Islet of Langerhans (tissue), 1 donor: ENCODE measurements at regions not wholly inside any gene's neighbourhood (a gene's known extent, or its start where the extent isn't known, plus 50 kb on each side); places are given as distances from the start of the nearest gene placed in this dataset.
"Not testable (repeated sequence)": the region's sequence is repeated elsewhere in the genome, so short reads cannot be mapped to it uniquely, and the experiment has no call there.

Experiments
- FAIRE-seq: peaks from one replicate; lab custom pipeline; 2011; peaks lifted over from hg19 to GRCh38; lab: Jason Lieb, UNC

DNA sequence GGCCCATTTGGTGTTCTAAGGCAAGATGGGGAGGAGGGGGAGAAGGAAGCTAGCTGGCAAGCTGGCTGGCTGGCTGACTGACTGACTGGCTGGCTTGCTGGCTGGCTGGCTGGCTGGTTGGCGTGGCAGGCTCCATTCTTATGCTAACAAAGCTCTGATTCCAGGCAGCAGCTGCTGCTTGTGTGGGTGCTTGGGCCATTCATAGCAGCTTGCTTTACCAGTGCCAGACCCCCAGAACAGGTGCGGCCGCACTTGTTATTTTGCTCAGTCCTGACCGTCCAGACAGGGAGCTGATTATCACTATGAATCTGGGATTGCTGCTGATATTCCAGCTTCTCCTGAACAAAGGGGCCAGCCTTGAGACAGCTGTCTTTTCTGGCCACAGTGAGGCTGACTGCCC lies 131.2 kb upstream of the PAK3 start:
- FAIRE-seq = no peak

DNA sequence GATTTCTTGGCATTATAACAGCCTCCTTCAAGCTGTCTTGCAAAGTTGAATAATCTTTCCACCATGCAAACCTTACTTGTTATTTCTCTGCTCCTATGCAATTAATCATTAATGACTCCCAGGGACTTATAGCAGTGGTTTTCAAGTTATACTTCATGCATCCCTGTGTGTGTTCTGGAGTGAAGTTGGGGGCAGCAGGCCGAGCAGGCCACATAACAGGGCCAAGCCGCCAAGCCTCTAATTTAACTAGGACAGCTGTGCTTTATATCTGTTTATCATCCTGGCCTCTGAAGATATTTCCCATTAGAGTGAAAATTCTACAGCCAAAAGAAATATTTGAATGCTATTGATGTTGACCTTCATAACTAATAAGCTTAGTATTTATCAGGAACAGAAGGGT lies 133.5 kb upstream of the PAK3 start:
- no peak for FAIRE-seq

DNA sequence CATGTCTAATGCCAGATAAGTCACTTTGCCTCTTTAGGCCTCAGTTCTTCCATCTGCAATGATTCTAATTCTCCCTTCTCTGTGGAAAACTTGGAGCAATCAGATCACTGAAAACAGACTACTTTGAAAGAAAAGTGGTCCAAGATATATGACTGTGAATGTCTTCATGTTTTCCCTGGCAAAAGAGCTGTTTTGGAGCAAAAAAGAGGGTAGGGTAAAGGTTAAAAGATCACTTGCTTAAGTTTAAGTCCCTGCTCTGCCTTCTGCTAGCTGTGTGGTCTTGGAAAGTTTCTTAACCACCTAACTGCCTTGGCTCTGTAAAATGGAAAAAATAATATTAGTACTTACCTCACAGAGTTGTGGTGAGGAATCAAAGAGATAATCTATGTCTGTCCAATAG lies 140.3 kb upstream of the PAK3 start:
- no peak for FAIRE-seq

DNA sequence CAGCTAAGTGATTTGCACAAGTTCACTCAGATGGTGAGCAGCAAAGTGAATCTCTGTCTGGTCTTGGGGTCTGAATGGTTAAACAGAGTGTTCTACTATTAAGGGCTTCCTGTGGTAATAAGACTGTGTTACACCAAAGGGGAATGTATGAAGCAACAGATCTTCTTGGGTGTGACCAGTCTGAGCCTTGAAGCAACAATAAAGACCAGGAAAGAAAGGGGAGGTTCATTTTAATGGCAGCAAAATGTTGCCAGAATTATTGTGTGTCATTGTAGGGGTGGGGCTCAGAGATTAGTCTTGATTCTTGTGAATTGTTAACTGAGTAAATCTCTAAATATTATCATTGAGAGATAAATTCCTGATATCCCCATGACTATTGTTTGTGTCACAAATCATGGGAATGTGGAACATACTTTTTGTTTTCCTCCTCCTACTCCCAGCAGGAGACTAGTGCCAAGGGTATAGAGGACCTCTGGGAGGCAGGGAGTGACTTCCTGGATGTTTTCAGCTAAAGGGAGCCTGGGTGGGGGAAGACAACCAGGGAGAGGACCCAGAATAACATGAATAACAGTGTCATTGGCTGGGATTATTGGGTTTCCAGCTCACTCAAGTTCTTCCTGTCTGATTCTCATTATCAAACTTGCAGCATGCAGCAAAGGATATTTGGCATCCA lies 141.4 kb upstream of the PAK3 start:
- FAIRE-seq = no peak

DNA sequence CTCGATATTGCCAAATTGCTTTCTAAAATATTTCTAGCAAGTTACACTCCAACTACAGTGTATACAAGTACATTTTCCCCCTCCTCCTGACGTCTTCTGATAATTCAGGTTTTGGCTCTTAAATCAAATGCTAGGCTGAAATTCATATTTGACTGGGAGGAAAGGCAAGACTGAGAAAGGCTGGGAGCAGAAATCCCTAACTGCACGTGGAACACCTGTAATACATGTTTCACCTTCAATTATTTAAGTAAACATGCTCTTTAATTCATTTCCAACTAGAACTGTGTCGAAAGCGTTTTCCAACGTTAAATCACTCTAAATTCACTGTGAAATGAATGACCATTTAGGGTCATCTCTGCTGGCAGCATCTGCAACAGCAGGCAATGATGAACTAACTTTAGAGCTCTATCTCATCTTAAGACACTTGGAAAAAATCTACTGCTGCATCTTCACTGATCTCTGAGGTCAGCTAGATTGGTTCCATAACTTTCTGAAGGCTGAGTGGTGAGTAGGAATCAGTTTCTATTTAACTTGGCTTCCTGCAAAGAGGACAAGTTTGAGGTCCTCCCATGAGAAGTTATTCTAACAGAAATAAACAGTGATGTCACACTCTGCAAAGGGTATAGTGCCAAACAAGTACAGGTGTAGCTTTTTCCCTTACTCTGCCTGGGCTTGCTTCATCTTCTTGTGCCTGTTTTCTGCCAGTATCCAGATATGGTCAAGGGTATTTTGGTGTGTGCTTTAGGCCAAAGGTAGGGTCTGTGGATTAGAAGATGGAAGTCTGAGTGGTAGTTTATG lies 144.3 kb upstream of the PAK3 start:
- peak; percentile 9 for FAIRE-seq

DNA sequence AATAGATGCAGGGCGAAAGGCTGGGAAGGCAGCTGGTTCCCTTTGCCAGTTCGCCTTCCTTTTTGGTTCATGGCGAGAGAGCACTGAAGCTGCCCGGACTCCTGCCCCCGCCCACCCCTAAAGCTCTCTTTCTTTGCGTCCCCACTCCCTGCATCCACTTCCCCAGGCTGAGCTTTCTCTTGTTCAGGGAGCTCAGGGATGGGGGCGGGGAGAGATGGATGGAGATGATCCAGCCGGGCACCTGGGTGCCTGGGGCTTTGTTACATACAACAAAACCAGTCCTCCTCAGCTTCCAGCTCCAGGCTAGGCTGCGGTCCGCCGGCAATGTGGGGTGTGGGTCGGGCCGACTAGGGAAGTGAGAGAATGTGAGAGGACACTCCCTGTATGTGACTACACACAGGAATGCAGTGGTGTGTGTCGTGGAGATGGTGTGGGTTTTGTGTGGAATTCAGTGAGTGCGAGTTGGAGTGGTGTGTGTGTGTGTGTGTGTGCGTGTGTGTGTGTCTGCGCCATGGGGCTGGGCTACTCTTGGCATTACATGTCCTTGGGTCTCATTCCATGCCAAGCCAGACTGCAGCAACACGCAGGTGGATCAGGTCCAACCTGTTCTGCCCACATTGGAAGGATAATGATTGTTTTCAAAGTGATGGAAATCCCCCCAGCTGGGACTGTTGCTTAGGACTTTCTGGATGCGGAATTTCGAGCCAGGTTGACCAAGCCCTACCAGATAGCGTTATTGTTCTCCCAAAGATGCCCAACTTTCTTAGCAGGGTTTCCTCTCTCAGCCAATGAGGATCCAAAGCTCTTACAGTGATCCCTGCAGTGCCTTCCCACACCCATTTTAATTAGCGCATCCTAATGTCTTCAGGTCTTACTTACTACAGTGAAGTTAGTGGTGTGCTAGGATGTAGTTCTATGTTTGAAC lies 149.4 kb upstream of the CHRDL1 start:
- no peak for FAIRE-seq

DNA sequence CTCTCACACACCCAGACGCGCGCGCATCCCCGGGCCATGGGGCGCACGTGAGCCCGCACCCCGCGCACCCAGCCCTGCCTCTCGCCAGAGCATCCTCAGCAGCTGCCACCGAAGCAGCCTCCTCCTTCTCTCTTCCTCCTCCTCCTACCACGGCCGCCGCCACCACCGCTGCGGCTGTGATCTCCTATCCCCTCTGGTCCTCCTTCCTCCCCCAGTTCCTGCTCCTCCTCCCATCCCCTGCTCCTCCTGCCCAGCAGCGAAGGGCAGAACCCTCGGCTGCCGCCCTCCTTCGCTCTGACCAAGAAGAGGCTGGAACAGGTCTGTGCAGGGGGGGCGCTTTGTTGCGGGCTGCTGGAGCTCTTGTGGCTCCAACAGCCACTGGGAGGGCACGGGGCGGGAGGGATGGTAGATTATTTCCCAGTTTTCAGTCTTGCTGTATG lies 148.7 kb upstream of the CHRDL1 start:
- no peak for FAIRE-seq

DNA sequence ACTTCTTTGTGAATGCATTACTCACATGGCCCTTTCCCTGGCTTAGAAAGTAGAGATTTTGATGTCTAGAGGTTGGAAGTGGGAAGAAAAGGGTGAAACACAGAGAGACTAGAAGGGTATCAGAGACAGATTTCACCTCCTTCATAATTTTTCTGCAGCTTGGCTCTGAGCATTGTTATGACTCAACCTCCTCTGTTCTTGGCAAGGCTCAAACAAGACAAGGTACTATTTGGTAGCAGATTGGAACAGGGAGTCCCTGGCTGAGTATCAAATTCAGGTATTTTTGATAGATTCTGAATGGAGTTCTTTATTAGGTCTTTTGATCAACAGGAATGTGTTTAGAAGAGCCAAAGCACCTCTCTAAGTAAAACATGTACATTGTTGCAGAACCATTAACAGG lies 146.3 kb upstream of the CHRDL1 start:
- no peak for FAIRE-seq

DNA sequence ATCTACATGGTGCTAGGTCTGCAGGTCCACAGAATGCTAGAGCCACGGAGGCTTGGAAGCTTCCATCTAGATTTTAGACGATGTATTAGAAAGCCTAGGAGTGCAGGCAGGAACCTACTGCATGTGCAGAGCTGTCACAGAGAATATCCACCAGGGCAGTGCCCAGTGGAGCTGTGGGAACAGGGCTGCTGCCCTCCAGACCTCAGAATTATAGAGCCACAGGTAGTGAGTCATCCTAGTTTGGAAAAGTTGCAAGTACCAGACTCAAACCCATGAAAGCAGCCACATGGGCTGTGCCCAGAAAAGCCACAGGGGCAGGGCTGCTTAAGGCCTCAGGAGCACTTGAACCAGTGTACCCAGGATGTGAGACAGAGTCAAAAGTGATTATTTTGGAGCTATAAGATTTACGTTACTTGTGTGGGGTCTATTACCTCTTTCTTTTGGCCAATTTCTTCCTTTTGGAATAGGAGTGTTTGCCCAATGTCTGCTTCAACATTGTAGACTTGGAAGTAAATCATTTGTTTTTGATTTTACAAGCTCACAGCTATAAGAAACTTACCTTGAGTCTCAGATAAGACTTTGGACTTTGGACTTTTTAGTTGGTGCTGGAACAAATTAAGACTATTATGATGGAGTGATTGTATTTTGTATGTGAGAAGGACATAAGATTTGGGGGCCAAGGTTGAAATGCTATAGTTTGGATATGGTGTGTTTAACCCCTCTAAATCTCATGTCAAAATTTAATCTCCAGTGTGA lies 143.5 kb upstream of the CHRDL1 start:
- no peak for FAIRE-seq

DNA sequence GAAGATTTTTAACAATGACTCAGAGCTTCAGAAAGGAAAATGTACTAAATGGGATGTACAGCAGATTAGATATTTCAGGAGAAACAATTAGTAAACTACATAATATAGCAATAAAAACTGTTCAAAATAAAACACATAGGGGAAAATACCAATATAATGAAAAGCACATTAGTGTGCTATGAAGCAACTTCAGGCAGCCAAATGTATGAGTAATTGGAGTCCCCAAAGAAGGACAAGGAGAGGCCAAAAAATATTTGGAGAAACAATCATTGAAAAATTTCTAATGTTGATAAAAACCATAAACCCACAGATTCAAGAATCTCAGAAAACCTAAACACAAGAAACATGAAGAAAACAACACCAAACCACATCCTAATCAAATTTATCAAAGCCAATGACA lies 129.3 kb upstream of the CHRDL1 start:
- FAIRE-seq = no peak

DNA sequence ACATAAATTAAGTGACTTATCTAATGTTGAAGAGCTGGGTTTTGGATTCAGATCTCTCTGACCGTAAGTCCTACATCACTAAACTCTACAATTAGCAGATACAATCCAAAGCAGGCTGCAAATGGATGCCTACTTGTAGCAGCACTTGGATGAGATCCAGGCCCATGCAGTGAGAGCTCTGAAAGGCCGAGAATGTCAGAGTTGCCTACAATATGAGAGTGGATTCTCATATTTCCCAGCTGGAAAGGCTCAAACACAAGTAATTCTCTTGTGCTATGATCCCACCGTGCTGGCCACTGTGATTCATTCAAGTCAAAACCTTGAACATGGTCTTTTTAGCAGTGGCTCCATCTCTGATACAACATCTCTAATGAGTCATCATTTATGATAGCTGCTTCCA lies 125.4 kb upstream of the CHRDL1 start:
- no peak for FAIRE-seq

DNA sequence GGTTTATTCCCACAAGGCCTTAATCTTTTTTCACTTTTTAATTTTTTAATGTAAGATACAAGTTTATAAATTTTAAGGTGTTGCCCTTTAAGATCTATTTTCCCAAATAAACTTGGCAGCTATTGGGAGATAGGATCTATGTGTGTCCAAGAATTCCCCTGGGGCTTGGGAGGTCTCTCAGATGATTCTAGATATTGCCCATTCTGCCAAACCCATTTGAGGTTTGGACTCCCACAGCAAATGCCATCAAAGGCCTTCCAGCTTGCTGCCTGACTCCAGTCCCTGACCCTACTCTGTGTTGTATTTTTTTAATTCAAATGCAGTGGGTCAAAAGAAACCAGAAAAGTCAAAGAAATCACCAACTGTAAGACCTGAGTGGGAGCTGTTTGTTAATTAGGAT lies 120.0 kb upstream of the CHRDL1 start:
- no peak for FAIRE-seq

DNA sequence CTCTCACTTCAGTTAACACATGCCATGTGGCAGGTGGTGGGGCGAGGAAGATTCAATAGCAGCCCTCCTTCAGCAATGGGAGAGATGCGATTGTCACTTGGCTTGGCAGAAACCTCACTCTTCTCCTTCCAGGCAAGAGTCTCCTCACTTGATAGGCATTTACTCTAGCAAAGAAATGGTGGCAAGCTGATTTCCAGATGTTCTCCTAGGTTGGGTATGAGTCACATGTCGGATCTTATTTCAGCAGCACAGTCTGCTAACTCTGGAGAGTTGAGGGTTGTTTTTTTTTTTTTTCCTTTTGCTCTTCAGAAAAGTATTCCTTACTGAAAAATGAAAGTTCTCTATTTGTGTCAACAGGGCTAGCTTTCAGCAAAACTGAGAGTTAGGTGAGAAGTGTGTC lies 119.5 kb upstream of the CHRDL1 start:
- FAIRE-seq = no peak

DNA sequence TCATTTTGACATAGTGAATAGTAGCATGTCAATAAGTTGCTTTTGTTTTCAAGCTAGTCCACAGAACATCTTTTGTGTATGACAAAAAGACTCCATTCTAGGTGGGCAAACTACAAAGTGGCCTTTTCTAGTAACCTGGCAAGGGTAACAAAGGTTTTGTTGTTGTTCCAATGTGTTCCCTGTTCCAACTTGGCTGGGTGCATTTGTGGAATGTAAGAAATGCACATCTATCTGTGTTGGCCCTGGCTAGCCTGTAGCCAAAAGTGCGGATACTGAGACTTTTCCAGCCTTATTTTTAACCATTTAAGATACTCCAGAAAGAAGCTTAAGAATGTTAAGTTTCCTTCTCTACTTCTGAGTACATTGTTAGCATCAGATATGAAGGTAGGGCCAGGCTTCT lies 118.7 kb upstream of the CHRDL1 start:
- no peak for FAIRE-seq

DNA sequence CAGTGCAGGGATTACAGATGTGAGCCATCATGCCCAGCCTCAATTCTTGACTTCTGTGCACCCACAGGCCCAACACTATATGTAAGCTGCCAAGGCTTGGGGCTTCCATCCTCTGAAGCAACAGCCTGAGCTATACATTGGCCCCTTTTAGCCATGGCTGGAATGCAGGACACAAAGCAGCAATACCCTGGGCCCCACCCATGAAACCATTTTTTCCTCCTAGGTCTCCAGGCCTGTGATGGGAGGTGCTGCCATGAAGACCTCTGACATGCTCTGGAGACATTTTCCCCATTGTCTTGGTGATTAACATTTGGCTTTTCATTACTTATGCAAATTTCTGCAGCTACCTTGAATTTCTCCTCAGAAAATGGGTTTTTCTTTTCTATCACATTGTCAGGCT lies 109.1 kb upstream of the CHRDL1 start:
- not testable (repeated sequence) for FAIRE-seq

DNA sequence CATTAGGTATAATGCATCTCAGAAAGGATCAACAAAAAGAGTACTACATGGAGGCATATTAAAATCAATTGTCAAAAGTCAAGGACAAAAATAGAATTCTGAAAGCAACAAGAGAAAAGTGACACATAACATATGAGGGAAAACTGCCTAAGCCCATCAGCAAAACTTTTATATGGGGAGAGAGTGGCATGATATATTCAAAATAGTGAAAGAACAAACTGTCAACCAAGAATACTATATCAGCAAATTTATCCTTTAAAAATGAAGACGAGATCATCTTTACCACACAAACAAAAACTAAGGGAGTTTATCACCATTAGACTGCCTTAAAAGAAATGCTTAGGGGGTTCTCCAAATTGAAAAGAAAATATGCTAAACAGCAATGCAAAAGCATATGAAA lies 86.4 kb upstream of the CHRDL1 start:
- FAIRE-seq = peak; percentile 13

DNA sequence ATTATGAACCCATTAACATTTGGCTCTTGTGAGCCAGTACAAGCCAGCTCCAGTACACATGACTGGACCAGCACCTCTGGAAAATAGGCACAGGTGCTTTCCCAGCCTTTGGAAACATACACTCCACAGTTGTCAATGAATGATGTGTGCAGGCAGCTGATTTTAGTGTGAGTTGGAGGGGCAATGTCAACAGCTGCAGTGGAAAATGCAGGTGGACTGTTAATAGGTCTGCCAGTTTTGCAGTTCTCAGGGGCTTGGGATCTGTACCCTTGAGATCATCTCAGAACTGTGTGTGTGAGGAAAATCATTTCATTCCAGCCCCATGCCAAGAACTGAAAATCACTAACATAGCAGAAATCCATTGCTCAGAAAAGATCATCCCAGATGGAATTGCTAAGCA lies 81.7 kb upstream of the CHRDL1 start:
- no peak for FAIRE-seq

DNA sequence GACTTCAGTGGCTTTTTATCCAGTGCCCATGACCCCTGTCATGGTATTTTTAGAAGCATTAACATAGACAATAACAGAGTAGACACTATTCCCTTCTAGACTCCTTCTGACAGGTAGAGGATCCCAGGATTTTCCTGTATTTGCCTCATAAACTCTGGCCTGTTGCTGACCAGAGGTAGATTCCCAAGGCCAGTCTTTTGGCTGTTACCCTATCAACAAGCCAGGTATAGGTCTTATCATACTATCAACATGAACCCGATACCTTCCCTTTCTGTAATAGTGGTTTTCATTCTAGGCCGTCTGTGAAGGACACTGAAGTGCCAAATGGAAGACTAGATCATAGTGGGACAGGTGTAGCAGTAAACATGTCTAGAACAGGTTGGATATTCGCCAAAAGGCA lies 76.2 kb upstream of the CHRDL1 start:
- no peak for FAIRE-seq

DNA sequence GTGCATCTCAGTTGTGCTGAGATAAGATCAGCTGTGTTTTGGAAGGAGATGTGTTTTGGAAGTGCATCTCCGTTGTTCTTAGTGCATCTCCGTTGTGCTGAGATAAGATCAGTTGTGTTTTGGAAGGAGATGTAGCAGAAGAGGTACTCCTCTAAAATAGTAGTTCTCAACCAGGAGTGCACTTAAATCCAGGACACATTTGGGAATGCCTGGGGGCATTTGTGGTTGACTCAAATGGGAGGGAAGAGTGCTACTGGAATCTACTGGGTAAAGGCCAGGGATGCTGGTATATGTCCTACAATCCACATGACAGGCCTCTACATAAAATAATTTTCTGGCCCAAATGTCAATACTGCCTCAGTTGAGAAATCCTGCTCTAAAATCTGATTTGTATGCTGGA lies 70.8 kb upstream of the CHRDL1 start:
- no peak for FAIRE-seq

DNA sequence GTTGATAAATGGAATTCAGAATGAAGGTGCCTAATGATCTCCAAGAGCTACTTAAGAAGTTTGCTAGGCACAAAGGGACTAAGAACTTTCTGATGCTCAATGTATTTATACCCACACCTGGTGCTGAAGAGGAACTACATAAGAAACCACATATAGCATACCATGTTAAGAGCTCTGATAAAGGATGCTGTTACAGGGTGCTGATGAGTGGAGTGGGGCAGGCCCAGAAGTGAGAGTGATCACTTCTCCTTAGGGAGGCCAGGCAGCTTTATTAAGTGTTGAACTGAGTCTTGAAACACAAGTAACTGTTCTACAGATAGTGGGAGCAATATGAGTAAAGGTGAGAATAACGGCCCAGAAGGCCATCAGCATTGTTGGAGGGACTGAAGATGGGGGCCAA lies 68.3 kb upstream of the CHRDL1 start:
- FAIRE-seq = no peak

DNA sequence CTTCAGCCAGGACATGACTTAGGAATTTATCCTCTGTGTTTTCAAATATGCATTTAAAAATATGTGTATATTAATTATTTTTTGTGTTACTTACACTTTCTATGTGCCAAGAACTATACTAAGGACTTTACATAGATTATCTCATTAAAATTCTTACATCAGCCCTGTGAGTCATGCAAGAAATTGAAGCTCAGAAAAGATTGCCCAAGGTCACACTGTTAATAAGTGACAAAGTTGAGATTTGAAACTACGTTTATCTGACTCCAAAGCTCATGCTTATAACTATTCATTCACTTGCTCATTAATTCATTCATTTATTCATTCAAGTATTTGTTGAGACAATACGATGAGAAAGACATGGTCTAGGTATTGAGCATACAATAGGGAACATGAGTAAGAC lies 62.9 kb upstream of the CHRDL1 start:
- FAIRE-seq = no peak

DNA sequence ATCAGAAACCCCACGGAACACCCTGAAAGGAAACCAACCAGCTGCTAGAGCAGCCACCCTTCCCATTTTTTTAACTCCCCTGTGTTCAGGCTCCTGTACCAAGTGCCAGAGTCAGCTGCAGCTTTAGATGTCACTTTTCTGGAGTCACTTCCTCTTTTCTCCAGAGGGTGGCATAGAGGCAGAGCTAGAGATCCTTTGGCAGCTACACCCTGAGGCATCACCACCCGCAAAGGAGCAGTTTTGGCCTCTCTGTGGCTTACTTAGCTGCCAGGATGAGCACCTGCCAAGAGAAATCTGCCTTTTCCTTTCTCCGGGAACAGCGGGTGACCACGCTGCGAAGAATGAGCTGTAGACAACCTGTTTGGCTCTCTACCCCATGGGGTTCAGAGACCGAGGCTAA lies 58.0 kb upstream of the CHRDL1 start:
- FAIRE-seq = no peak
